ENCODE measurements at regions not wholly inside any gene's neighbourhood (a gene's known extent, or its start where the extent isn't known, plus 50 kb on each side); places are given as distances from the start of the nearest gene placed in this dataset.
A peak's percentile ranks its signal among the peaks of the same experiment; 100 is the strongest.

- no peak for DNase-seq (ENCODE audit: low read depth)
Measured at GRCh38 chr1:234720709-234721441, 110.9 kb upstream of the IRF2BP2 start.

- DNase-seq (ENCODE audit: low read depth): no peak
Measured at GRCh38 chr1:234719454-234720251, 109.7 kb upstream of the IRF2BP2 start.

DNA sequence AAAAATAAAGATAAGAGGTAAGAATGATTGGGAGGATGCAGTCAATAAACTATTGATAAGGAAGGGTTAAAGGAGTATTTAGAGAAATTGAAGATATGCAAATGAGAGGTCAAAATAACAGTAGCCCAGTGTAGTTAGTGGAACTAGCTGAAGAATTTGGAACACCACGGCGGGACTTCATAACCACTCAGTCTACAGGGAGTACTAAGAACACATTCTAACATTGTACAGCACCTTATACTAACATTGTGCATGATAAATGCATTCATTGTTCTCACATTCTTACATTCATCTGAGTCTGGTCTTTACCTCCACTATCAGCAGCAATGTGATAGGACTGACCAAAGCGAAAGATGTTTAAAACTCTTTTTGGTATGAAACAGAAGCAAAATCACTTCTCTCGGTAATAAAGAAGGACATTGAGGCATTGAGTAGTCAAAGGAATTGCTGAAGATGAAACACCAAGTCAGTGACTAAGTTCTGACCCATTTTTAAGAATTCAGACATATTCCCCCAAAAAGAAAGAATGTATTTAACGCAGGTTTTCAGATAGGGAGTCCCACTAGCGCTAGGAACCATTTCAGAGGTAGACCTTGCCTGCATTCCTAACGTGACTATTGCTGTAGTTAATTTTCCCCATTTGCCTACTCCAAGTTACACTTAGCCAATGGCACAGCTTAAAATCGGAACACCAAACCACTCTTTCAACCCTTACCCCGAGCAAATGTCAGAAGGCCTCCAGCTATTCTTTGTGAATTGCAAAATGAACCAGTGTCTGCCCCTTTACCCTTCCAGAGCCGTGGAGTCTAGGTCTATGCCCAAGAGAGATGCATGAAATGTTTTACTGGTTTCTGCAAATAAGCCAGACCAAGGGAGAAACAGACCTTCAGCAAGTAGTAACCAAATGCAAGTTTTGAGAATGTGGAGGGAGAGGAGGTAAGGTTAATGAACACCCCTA lies 108.8 kb upstream of the IRF2BP2 start:
- no peak for DNase-seq (ENCODE audit: low read depth)

DNA sequence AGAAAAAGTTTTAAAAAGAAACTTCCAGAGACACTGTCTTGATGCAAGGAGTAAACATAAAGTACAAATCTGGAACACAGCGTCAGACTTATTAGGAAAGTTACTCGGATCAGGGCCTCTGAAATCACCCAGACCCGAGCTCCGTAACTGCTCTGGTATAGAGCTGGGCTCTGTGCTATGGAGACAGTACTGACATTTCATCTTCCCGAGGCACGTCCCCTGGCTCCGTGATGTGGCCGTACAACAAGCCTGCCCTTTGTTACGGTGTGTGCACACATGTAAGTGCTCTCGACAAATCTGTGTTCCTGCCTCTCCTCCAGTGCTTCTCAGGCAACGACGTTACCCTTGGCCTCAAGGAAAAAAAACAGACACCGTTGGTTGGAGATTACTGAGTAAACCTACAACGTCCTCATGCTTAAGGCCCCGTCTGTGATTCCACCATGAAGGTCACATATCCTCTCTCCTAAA lies 107.0 kb upstream of the IRF2BP2 start:
- no peak for DNase-seq (ENCODE audit: low read depth)

- no peak for DNase-seq (ENCODE audit: low read depth)
Measured at GRCh38 chr1:234715252-234716014, 105.5 kb upstream of the IRF2BP2 start.

DNA sequence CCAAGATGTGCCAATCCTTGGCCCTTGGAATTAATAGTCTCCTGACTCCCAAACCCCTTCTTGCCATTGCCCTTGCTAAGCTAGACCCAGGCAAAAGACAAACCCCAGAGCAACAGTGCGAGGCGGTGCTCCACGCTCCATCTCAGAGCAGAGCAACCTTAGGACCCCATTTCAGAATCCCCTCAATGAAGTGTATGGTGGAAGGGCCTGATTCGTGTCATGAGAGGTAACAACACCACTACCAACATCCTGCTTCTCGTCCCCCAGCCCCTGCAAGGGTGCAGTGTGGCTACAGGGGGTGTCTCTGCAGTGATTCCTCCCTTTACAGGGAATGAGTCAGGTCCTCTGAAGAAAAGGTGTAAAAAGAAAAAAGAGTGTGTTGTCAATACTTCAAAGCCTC lies 103.9 kb upstream of the IRF2BP2 start:
- no peak for DNase-seq (ENCODE audit: low read depth)

DNA sequence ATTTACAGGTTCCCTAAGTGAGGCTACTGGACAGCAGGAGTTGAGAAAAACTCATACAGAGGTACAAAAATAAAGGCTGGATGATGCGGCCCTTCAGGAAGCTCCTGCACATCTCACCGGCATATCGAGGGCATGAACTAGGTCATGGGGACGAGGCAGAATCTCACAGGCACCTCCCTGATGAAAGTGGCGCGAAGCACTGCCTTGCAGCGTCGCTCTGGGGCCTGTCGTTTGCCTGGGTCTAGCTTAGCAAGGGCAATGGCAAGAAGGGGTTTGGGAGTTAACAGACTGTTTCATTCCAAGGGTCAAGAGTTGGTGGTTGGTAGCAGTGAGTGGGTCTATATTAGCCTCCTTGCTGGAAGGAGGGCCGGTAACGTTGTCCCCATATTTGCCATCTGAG lies 103.5 kb upstream of the IRF2BP2 start:
- no peak for DNase-seq (ENCODE audit: low read depth)

- no peak for DNase-seq (ENCODE audit: low read depth)
Measured at GRCh38 chr1:234712891-234713305, 102.9 kb upstream of the IRF2BP2 start.

DNA sequence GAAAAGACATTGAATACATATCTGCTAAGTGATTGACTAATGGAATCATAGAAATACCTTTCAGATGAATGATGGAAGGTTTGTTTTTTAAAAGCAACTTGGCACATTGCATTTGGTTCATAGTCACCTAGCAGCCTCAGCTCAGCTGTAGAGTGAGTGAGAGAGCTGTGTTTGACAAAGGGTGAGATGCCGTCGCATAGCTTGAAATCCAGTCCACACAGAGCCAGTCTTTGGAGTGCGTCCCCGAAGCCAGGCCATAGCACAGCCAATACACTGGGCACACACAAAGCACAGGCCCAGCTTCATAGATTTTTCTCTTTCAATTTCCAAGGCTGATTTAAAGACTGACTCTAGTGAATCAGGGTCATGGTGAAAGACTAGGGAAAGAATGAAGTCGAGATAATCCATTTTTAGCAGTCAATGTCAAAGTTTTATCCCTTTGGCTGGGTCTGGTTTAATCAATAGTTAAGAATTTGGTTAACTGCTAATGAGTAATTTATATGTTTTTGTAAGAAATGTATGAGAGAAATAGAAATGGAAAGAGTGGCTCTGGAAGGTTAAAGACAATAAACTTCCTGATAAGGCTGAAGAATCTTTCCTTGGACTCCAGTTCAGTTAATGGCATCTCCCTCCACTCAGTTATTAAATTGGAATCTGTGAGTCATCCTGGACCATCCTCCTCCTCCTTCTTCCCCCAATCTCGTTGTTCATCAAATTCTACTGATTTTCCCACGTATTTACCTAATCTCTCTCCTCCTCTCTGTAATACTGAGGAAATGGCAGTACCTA lies 101.2 kb upstream of the IRF2BP2 start:
- no peak for DNase-seq (ENCODE audit: low read depth)

GRCh38 chr1:234710381-234710780 lies 100.4 kb upstream of the IRF2BP2 start:
- DNase-seq (ENCODE audit: low read depth): no peak

DNA sequence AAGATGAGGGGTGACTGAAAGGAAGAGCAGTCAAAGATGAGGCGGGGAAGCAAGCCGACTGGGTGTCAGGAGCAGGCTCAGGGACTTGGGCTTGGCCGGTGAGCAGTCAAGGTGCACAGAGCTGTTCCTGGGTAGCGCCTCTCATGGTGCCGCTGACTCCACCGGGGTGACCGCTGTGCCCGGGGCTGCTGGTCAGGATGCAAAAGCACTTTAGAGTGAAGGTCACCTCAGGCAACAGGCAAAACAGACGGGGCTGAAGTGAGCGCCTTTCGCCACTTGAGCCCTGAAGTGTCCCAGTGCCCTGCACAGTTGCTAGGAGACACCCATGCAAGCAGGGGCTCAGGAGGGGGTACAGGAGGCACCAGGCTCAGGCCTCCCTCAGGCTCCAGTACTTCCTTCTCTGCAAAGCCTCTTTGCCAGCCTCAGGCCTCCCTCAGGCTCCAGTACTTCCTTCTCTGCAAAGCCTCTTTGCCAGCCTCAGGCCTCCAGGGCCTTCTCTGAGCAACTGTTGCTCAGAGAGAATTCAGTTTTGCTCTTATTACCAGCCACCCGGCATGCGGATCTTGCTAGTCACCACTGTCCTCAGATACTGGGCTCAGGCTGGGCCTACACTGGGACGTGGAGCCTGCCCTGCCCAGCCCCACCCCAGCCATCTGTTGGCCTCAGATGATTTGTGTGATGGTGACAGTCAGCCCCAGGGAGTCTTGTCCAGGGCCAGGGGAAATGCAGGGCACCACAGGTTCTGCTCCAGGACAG lies 99.7 kb upstream of the IRF2BP2 start:
- no peak for DNase-seq (ENCODE audit: low read depth)

DNA sequence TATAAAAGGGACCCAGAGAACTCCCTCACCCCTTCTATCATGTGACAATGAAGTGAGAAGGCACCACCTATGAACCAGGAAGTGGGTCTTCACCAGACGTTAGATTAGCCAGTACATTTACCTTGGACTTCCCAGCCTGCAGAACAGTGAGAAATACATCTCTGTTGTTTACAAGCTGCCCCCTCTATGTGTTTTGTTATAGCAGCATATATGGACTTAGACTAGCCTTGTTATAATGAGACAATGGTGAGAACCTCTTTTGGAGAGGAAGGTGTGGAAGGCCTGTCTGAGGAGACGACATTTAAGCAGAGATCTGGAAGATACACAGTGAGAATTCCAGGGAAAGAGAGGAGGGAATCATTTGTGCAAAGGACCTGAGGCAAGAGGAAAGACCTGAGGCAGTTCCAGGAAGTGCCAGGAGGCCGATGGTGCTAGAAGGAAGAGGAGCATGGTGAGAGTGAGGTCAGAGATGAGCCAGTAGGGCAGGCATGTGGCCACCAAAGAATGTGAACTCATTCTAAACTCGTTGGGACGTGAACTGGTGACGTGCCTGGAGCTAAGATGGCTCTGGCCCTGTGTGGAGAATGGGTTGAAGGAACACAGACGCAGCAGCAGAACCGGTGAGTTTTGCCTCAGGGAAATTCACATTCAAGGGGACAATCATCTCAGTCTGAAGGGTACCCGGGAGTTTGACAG lies 98.9 kb upstream of the IRF2BP2 start:
- no peak for DNase-seq (ENCODE audit: low read depth)

GRCh38 chr1:234707641-234708040 lies 97.7 kb upstream of the IRF2BP2 start:
- DNase-seq (ENCODE audit: low read depth): peak; percentile 72

GRCh38 chr1:234706931-234707330 lies 97.0 kb upstream of the IRF2BP2 start:
- no peak for DNase-seq (ENCODE audit: low read depth)

GRCh38 chr1:234706199-234706598 lies 96.2 kb upstream of the IRF2BP2 start:
- DNase-seq (ENCODE audit: low read depth): no peak

DNA sequence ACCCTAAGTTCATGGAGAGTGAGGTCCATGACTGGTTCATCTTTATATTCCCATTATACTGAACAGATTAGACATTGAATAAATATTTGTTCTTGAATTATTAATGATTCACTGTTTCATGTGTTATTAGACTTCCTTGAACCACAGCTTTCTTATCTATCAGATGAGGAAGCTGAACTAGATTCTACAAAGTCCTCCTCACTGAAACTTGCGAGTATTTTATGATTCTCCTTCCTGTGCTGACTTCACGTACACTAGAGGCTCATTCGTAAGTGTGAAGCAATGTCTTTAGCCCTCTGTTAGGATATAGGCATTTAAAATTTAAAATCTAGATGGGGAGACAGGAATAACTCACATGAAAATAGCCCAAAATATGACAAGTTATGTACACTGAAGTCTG lies 95.6 kb upstream of the IRF2BP2 start:
- DNase-seq (ENCODE audit: low read depth): no peak

GRCh38 chr1:234704106-234704887 lies 94.3 kb upstream of the IRF2BP2 start:
- no peak for DNase-seq (ENCODE audit: low read depth)

- DNase-seq (ENCODE audit: low read depth): no peak
Measured at GRCh38 chr1:234702342-234703000, 92.5 kb upstream of the IRF2BP2 start.
